ENCODE measurements at regions not wholly inside any gene's neighbourhood (a gene's known extent, or its start where the extent isn't known, plus 50 kb on each side); places are given as distances from the start of the nearest gene placed in this dataset.

- no peak for TF ChIP-seq CTCF (IDR thresholded peaks at IDR 0.05)
- no peak for TF ChIP-seq POLR2A (IDR thresholded peaks at IDR 0.05)
These were observed 133.1 kb upstream of the PELI1 start for GRCh38 chr2:64277101-64277849.
